Astrocyte of the cerebellum (primary cell): ENCODE measurements at regions not wholly inside any gene's neighbourhood (a gene's known extent, or its start where the extent isn't known, plus 50 kb on each side); places are given as distances from the start of the nearest gene placed in this dataset.

ENCODE experiments used
- DNase-seq: peaks from one replicate; pipeline ENCODE4 v3.0.0-alpha.2; 2011; ENCODE audit warnings: low read depth
- H3K4me3 ChIP-seq: 2 replicates; pipeline ENCODE4 v1.5.1; 2011; ENCODE audit warnings: mild to moderate bottlenecking, low read depth, low read length, moderate library complexity
- in situ Hi-C: cut with HindIII; loops from 2 replicates; pipeline ENCODE4 v1.10.0; 2017; ENCODE audit warnings: low sequenced_read_pairs
- TF ChIP-seq, protein P1 (sequence below): IDR thresholded peaks from 2 replicates; pipeline ENCODE4 v1.5.1; 2012; ENCODE audit warnings: low read length, low read depth, moderate library complexity, mild to moderate bottlenecking; ENCODE audit errors: missing control alignments

DNA sequence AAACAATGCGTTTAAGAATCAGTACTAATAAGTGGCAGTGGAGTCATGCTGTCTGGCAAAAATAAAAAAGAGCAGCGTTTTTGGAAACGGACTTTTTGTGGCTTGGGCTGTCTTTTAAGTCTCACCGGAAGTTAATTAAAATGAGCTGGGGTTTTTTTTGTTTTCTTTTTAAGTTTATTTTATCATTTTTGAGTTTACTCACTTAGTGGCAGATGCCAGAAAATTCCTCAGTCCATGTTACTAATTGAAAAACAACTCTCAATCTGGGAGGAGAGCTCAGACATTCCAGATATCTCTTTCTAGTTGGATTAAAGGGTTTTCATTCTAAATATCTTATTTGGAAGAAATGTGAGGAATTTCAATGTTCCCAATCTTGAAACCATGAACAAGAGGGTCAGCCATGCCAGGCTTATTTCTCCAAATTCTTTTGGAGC is 133.8 kb upstream of the AGR3 start:
- TF ChIP-seq, protein P1, sequence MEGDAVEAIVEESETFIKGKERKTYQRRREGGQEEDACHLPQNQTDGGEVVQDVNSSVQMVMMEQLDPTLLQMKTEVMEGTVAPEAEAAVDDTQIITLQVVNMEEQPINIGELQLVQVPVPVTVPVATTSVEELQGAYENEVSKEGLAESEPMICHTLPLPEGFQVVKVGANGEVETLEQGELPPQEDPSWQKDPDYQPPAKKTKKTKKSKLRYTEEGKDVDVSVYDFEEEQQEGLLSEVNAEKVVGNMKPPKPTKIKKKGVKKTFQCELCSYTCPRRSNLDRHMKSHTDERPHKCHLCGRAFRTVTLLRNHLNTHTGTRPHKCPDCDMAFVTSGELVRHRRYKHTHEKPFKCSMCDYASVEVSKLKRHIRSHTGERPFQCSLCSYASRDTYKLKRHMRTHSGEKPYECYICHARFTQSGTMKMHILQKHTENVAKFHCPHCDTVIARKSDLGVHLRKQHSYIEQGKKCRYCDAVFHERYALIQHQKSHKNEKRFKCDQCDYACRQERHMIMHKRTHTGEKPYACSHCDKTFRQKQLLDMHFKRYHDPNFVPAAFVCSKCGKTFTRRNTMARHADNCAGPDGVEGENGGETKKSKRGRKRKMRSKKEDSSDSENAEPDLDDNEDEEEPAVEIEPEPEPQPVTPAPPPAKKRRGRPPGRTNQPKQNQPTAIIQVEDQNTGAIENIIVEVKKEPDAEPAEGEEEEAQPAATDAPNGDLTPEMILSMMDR, result no peak
- in situ Hi-C loops, result no loop called here
- H3K4me3 ChIP-seq, result no peak overlapping the region
- DNase-seq, result peak; percentile 31

DNA sequence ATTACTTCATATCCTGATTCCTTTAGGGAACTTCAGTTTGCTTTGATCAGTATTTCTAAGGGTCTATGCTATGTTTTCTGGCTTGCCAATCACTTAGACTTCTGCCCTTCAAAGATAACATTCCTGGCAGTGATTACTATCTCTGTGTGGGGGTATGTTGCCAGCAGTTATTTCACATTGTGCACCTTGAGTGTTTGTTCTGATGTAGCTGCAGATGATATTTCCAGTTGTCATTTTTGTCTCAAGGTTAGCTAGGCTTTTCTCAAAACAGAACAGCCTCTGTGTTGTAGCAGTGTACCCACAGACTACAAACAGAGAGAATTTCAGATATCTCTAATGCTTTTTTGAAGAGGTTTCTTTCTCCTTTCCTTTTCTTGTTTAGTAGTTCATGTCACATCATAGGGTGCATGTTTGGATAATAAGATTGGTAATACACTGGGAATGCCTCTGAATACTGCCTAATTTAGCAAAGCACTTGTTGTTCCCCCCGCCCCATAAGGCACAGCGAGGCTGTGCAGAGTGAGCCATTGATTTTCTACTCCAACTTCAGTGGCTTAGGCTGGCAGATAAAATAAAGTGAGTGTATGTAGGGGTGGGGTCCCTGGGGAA is 134.7 kb upstream of the AGR3 start:
- in situ Hi-C loops, result no loop called here
- TF ChIP-seq, protein P1, result no peak
- no peak for DNase-seq
- H3K4me3 ChIP-seq, result no peak overlapping the region

DNA sequence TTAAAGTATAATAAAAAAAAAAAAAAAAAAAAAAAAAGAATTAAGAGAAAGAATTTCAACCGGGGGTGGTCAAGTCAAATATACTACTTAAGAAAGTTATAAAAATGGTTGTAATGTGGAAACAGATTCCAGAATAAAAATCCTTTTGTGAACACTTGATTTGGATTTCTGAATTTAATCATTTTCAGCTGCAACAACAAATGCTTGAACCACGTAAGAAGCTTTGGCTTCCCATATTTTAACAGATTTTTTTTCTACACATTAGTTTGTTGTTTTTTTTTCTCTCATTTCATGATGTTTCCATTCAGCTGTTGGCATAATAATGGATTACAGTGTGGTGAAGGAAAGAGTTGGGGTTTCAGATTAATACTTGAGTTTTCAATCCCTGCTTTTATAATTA is 137.3 kb upstream of the AGR3 start:
- no peak for DNase-seq
- TF ChIP-seq, protein P1, result no peak
- H3K4me3 ChIP-seq, result no peak overlapping the region
- in situ Hi-C loops, result no loop called here

- DNase-seq, result no peak
- H3K4me3 ChIP-seq, result no peak overlapping the region
- in situ Hi-C loops, result no loop called here
- TF ChIP-seq, protein P1, result no peak
These were observed 138.5 kb upstream of the AGR3 start for GRCh38 chr7:17020250-17020649.

- H3K4me3 ChIP-seq, result no peak overlapping the region
- in situ Hi-C loops, result no loop called here
- TF ChIP-seq, protein P1, result no peak
- DNase-seq, result no peak
These were observed 139.4 kb upstream of the AGR3 start for GRCh38 chr7:17021205-17021604.

DNA sequence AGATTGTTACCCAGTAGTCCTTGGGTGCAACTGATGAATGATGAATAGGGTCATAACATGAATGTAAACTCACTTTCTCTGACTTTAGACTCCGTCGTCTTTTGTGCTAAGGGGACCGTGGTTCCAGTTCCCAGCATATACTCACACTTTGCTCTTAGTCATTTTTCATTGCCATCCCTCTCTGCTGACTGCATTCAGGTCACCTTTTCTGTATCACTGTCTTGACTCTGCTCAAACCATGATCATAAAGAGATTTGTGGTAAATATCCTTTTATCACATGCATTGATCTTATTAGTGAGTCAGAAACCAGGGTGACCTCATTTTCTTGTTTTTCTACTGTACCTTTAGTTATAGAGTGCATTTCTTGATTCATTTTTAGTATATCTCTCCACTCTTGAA is 141.1 kb upstream of the AGR3 start:
- in situ Hi-C loops, result no loop called here
- no peak for DNase-seq
- H3K4me3 ChIP-seq, result no peak overlapping the region
- TF ChIP-seq, protein P1, result no peak
